ENCODE measurements at regions not wholly inside any gene's neighbourhood (a gene's known extent, or its start where the extent isn't known, plus 50 kb on each side); places are given as distances from the start of the nearest gene placed in this dataset.

DNA sequence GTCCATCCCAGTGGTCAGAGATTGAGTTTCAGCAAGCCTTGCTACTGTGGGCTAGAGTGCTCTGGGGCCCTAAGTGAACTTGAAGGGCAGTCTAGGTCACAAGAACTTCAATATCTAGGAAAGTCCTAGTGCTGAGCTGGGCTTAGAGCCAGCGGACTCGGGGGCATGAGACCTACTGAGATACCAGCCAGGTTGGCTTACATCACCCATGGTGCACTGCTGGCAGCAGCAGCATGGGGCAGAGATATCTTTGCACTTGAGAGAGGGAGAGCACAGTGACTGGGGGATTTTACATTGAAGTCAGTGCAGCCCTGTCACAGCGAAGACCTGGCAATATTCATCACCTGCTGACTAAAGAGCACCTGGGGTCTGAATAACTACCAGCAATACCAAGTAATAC, 158.3 kb upstream of the PRKD1 start:
- ATAC-seq (no peak), DNase-seq (no peak)
- Mint-ChIP-seq H3K27me3 (no peaks in the 10 kb centered on the region), H3K4me1 (no peaks in the 10 kb centered on the region), H3K9me3 (ENCODE audit: low read depth) (peaks cover 14% of the 10 kb centered on the region), H3K27ac (no peak overlapping the region), H3K4me3 (no peak overlapping the region), H3K36me3 (no peaks in the 10 kb centered on the region)
- CTCF ChIA-PET = no interaction called here

DNA sequence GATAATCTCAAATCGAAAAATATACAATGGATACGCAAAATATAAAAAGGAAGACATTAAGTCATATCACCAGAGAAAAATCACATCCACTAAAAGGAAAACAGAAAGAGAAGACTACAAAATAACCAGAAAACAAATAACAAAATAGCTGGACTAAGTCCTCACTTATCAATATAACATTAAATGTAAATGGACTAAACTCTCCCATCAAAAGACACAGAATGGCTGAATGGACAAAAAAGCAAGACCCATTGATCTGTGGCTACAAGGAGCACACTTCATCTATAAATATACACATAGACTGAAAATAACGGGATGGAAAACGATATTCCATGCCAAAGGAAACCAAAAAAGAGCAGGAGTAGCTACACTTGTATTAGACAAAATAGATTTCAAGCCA, 161.0 kb upstream of the PRKD1 start:
- Mint-ChIP-seq H3K4me1 (no peaks in the 10 kb centered on the region), H3K27me3 (no peaks in the 10 kb centered on the region), H3K36me3 (no peaks in the 10 kb centered on the region), H3K4me3 (no peak overlapping the region), H3K9me3 (ENCODE audit: low read depth) (peaks cover 19% of the 10 kb centered on the region), H3K27ac (no peak overlapping the region)
- DNase-seq (no peak), ATAC-seq (no peak)
- CTCF ChIA-PET = no interaction called here

DNA sequence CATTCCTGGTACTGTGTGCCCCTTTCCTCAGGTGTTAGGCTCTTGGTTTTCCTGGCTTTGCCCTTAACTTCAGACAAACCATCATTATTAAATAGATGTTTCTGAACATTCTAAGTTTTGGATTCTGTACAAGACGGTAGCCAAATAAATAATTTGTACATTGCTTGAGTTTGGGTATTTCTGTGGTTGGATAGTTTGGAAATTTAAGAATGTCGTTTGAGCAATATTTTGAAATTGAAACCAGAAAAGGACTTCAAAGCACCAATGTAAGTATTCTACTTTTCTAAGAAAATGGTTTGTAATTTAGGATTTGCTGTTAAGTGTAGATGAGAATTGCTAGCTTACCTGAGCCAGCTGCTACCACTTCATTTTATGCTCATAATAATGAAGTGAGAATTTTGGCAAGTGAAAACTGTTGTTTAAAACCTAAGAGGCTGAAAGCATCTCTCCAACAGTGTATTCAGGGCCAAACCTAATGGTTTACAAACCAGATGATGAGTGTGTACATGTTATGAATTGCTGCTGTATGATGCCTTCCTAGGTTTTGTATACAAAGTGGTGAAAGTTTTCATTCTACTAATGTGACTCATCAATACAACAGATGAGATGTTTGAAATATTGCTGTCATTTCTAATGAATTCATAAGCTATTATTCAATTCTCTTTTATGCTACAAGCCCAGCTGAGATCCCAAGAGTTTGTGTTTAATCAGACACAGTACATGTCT, 181.5 kb upstream of the PRKD1 start:
- DNase-seq (no peak), ATAC-seq (no peak)
- Mint-ChIP-seq H3K4me1 (no peaks in the 10 kb centered on the region), H3K4me3 (no peak overlapping the region), H3K36me3 (no peaks in the 10 kb centered on the region), H3K27me3 (no peaks in the 10 kb centered on the region), H3K9me3 (ENCODE audit: low read depth) (peaks cover 4% of the 10 kb centered on the region), H3K27ac (no peak overlapping the region)
- CTCF ChIA-PET = no interaction called here

DNA sequence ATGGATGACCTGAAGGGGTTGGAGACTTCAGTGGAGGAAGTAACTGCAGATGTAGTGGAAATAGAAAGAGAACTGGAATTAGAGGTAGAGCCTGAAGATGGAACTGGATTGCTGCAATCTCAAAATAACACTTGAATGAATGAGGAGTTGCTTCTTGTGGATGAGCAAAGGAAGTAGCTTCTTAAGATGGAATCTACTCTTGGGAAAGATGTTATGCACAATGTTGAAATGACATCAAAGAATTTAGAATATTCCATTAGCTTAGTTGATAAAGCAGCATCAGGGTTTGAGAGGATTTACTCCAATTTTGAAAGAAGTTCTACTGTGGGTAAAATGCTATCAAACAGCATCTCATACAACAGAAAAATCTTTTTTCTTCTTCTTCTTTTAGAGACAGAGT, 186.4 kb upstream of the PRKD1 start:
- H3K36me3 Mint-ChIP-seq = no peaks in the 10 kb centered on the region
- CTCF ChIA-PET = no interaction called here

DNA sequence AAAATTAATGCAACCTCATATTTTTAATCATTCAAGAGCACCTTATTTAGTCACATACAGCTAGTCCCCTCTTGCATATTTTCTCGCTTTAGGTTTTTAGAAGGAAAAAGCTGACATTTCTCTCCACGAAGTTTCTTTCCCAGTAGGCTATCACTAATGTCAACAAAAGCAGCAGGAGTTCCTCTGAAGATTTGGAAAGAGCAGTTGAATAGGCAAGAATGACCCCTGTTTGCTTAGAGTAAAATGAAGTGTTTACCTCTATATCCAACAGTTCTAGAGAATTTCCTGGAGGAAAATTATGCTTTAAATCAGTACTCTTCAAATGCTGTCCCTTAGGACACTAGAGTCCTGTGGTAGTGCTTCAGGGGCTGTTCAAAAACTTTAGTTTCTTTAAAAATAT, 188.1 kb upstream of the PRKD1 start:
- Mint-ChIP-seq H3K4me3 (no peak overlapping the region), H3K27me3 (no peaks in the 10 kb centered on the region), H3K9me3 (ENCODE audit: low read depth) (no peaks in the 10 kb centered on the region), H3K27ac (no peak overlapping the region), H3K4me1 (no peaks in the 10 kb centered on the region), H3K36me3 (no peaks in the 10 kb centered on the region)
- ATAC-seq (no peak), DNase-seq (no peak)
- CTCF ChIA-PET = no interaction called here

More for the DNA sequence above, 186.4 kb upstream of the PRKD1 start:
- no peaks in the 10 kb centered on the region for H3K27me3 Mint-ChIP-seq
- H3K27ac Mint-ChIP-seq = no peak overlapping the region
- DNase-seq (no peak), ATAC-seq (no peak)
- H3K9me3 Mint-ChIP-seq (ENCODE audit: low read depth) = no peaks in the 10 kb centered on the region
- no peak overlapping the region for H3K4me3 Mint-ChIP-seq
- H3K4me1 Mint-ChIP-seq = no peaks in the 10 kb centered on the region

DNA sequence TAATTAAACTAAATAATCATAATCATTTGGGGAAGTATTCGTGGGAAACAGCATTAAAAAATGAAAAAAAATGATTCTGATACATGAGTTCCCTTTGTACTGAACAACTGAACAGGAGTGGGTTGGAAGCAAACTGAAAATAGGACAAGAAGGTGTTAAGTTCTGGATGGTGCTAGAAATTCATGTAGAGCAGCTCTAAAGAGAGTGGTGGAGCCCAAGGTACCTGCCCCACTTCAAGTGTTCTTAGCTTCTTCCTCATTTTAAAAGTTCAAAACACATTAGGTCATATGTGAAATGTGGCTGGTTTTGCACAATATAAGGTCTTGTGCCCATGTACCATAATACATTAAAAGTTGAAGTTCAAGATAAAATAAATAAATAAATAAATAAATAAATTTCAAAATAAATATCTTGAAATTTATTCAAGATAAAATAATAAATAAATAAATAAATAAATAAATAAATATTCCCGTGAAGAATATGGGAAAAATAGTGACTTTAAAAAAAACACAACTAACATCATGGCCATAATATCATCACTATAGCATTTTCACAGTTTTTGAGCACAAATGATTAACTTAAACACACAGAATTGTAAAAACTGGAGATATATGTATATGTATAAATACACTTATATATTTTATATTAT, 191.5 kb upstream of the PRKD1 start:
- Mint-ChIP-seq H3K27me3 (no peaks in the 10 kb centered on the region), H3K9me3 (ENCODE audit: low read depth) (no peaks in the 10 kb centered on the region), H3K4me1 (no peaks in the 10 kb centered on the region), H3K27ac (no peak overlapping the region), H3K36me3 (no peaks in the 10 kb centered on the region), H3K4me3 (no peak overlapping the region)
- ATAC-seq = no peak
- no peak for DNase-seq
- CTCF ChIA-PET = no interaction called here

DNA sequence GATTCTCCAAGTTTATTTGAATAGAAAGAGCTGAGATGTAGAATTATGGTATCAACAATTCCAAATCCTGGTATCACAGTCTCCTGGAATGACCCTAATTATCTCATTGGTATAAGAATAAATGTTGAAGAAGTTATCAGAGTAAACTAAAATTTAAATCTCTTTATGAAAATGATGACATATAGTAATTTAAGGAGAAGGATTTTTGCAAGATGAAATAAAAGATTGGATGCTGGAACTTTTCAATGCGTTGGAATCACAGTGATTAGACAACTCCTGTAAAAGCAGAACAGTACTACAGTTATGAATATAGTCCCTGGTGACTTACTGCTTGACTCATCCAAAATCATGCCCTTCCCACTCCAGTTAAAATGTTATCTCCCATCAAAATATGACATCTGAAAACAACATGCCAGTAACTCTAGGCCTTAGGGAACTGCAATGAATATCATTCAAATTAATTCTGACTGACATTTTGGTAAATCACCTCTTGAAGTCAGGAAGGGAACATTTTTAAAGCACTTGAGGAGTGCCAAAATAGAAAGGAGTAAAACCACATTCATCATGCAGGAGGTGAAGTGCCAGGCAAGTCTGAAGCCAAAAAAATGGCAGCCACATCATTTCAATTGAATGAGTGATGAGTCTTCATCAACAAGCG, 197.8 kb upstream of the PRKD1 start:
- Mint-ChIP-seq H3K4me3 (no peak overlapping the region), H3K27me3 (no peaks in the 10 kb centered on the region), H3K36me3 (no peaks in the 10 kb centered on the region), H3K4me1 (no peaks in the 10 kb centered on the region), H3K9me3 (ENCODE audit: low read depth) (peaks cover 2% of the 10 kb centered on the region), H3K27ac (no peak overlapping the region)
- ATAC-seq (no peak), DNase-seq (no peak)
- CTCF ChIA-PET = no interaction called here

DNA sequence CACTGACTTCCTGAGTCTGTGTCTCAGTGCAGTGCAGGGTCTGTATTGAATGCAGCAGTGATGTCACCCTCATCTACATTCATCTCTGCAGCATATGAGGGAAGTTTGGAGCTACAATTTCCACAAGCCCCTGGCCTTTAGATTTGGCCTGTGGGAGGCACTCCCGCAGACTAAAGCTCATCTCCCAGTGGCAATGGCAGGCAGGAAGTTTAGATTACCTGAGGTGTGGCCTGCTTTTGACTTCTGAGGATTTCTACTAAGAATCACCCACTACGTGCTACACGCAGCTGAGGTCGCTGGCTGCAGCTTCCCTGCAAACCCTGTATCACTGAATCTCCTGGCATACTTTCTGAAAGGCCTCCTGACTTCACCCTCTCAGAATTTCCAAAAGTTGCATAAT, 202.2 kb upstream of the PRKD1 start:
- Mint-ChIP-seq H3K4me1 (no peaks in the 10 kb centered on the region), H3K36me3 (no peaks in the 10 kb centered on the region), H3K9me3 (ENCODE audit: low read depth) (peaks cover 2% of the 10 kb centered on the region), H3K4me3 (no peak overlapping the region), H3K27me3 (no peaks in the 10 kb centered on the region), H3K27ac (no peak overlapping the region)
- CTCF ChIA-PET = no interaction called here
- DNase-seq (no peak), ATAC-seq (no peak)

DNA sequence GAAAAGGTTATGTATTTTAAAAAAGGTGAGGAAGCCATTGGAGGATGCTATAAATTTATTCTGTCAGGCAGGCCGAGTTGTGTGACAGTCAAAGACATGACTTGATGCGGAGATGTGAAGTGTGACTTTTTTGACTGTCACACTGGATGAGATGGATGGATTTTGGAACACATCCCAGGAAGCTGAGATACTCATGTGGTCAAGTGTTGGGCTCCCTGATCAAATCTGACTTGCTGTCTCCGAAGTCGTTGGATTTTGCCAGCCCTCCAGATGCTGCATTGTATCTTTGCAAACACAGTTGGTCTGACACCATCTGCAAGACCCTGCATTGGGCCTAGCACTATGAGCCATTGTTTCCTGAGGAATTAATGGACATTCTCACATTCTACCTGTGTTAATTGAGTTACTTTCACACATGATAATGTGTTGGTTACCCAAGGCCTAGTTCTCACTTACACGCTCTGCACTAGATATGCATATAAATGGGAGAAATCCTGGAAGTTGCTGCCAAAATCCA, 204.0 kb upstream of the PRKD1 start:
- Mint-ChIP-seq H3K4me3 (no peak overlapping the region), H3K27ac (no peak overlapping the region), H3K36me3 (no peaks in the 10 kb centered on the region), H3K27me3 (no peaks in the 10 kb centered on the region), H3K4me1 (no peaks in the 10 kb centered on the region), H3K9me3 (ENCODE audit: low read depth) (peaks cover 2% of the 10 kb centered on the region)
- DNase-seq (no peak), ATAC-seq (no peak)
- CTCF ChIA-PET = no interaction called here

DNA sequence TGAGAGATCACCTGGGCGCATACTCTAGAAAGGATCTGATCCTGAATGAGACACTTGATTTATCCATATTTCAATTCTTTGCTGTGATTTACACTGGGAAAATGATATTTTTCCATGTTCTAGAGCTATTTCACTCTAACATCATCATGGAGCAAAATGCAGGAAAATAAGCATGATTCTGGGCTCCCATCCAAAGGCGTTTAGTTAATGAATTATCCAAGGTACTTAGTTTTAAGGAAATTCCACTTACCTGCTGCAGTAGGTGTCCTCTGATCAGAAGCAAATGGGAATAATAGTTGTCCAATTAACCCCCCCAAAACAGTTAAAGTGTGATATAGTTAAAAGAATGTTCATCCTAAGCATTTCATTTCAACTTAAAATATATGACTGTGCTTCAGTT, 204.5 kb upstream of the PRKD1 start:
- DNase-seq (no peak), ATAC-seq (no peak)
- Mint-ChIP-seq H3K27me3 (no peaks in the 10 kb centered on the region), H3K4me3 (no peak overlapping the region), H3K36me3 (no peaks in the 10 kb centered on the region), H3K9me3 (ENCODE audit: low read depth) (peaks cover 2% of the 10 kb centered on the region), H3K4me1 (no peaks in the 10 kb centered on the region), H3K27ac (no peak overlapping the region)
- CTCF ChIA-PET = no interaction called here

DNA sequence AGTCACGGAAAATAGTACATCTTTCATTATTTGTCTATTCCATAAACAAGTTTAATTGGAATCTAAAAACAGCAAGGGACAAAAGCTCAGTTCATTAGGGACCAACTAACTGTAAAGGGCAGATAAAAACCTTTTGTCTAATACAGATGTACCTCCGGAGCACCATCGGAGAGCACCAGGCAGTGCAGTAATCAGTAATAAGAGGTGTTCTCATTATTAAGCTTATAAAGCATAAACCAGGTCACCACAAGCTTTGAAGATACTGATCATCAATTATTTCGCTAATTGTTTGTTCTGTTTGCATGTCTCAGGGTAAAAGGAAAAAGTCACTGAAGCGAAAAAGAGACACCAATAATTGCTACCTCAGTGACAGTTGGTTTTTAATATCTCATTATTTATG, 207.3 kb upstream of the PRKD1 start:
- DNase-seq (no peak), ATAC-seq (no peak)
- Mint-ChIP-seq H3K4me1 (no peaks in the 10 kb centered on the region), H3K4me3 (no peak overlapping the region), H3K9me3 (ENCODE audit: low read depth) (peaks cover 2% of the 10 kb centered on the region), H3K36me3 (no peaks in the 10 kb centered on the region), H3K27me3 (no peaks in the 10 kb centered on the region), H3K27ac (no peak overlapping the region)
- CTCF ChIA-PET = no interaction called here

DNA sequence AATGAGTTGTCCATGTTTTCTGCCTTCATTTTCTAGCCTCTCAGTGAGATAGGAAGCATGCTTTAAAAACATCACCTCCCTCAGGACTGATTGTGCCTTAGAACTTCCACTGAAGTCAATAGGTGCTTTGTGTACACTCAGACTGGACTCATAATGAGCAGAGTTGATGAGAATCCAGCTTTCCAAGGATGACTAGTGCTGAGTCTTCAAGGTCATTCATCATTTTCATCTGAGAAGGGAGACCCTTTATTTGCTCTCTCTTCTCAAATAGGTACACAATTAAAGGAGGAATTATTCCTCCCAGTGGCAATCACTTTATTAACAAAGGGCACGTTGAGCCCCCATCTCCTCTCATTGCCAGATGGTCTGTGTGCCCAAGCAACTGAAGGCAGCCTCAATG, 210.9 kb upstream of the PRKD1 start:
- H3K9me3 Mint-ChIP-seq (ENCODE audit: low read depth) = peaks cover 4% of the 10 kb centered on the region
- CTCF ChIA-PET = interaction anchor here (0.6 kb wide), 1 partner anchor 924 kb away, joined by 3 read pairs; no protein-coding TSS in a partner anchor
- H3K4me1 Mint-ChIP-seq = no peaks in the 10 kb centered on the region
- no peak for ATAC-seq
- H3K36me3 Mint-ChIP-seq = no peaks in the 10 kb centered on the region
- no peak for DNase-seq
- H3K27me3 Mint-ChIP-seq = no peaks in the 10 kb centered on the region
- no peak overlapping the region for H3K27ac Mint-ChIP-seq
- no peak overlapping the region for H3K4me3 Mint-ChIP-seq

DNA sequence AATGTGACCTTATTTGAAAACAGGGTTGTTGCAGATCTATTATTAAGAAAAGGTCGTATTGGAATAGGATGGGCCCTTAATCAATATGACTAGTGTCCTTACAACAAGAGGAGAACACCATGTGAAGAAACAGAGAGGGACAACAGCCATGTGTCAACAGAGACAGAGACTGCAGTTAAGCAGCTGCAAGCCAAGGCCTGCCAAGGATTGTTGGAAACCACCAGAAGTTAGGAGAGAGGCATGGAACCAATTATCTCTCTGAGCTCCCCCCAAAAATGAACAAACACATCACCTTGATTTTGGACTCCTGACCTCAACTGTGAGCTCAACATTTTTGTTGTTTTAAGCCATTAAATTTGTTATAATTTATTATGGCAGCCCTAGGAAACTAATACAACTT, 214.6 kb upstream of the PRKD1 start:
- Mint-ChIP-seq H3K27ac (no peak overlapping the region), H3K9me3 (ENCODE audit: low read depth) (peaks cover 18% of the 10 kb centered on the region), H3K4me3 (no peak overlapping the region), H3K36me3 (no peaks in the 10 kb centered on the region), H3K4me1 (no peaks in the 10 kb centered on the region), H3K27me3 (no peaks in the 10 kb centered on the region)
- no peak for DNase-seq
- CTCF ChIA-PET = no interaction called here
- no peak for ATAC-seq

DNA sequence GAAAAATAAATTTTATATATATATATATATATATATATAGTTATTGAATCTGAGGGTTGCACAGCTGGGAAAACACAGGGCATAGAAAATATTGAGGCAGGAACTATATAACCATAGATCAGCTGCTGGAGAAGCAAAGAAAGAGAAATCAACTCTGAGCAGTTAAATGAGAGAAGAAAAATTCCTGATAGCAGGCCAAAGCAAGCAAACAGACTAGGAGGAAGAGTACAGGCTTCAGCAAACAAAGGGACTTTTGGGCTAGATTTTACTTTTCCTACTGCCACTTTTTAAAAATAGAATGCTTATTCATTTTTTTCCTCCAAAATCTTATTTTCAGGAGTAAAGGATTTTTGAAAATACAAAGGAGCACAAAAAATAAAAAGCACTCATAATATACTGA, 216.0 kb upstream of the PRKD1 start:
- no peaks in the 10 kb centered on the region for H3K27me3 Mint-ChIP-seq
- H3K36me3 Mint-ChIP-seq = no peaks in the 10 kb centered on the region
- H3K4me3 Mint-ChIP-seq = no peak overlapping the region
- CTCF ChIA-PET = no interaction called here
- H3K9me3 Mint-ChIP-seq (ENCODE audit: low read depth) = peaks cover 19% of the 10 kb centered on the region
- ATAC-seq (no peak), DNase-seq (no peak)
- no peak overlapping the region for H3K27ac Mint-ChIP-seq
- no peaks in the 10 kb centered on the region for H3K4me1 Mint-ChIP-seq
